PC-3 (cell line): ENCODE measurements at regions not wholly inside any gene's neighbourhood (a gene's known extent, or its start where the extent isn't known, plus 50 kb on each side); places are given as distances from the start of the nearest gene placed in this dataset.

ENCODE experiments used
- CTCF ChIP-seq: fragments of 300-600 bp; sonication (generic); conservative IDR thresholded peaks from 2 replicates; pipeline ENCODE4 v1.5.1; 2017; ENCODE audit warnings: antibody characterized with exemption, low read depth, mild to moderate bottlenecking, low read length
- EZH2 ChIP-seq: fragments of 300-600 bp; sonication (generic); IDR thresholded peaks from one replicate; pipeline ENCODE4 v1.6.1; 2017; ENCODE audit warnings: antibody characterized with exemption, mild to moderate bottlenecking, low read length; ENCODE audit not compliant: unreplicated experiment
- EZH2phosphoT487 ChIP-seq: fragments of 300-600 bp; sonication (generic); IDR thresholded peaks from 2 replicates; pipeline ENCODE4 v1.6.1; 2018; ENCODE audit warnings: mild to moderate bottlenecking, antibody characterized with exemption, low read length, borderline replicate concordance

GRCh38 chr2:161104054-161104553 lies 56.1 kb upstream of the TANK start:
- no peak for TF ChIP-seq CTCF
- no peak for TF ChIP-seq EZH2phosphoT487
- no peak for TF ChIP-seq EZH2
